H54 (cell line): ENCODE measurements at regions not wholly inside any gene's neighbourhood (a gene's known extent, or its start where the extent isn't known, plus 50 kb on each side); places are given as distances from the start of the nearest gene placed in this dataset.
"Not testable (repeated sequence)": the region's sequence is repeated elsewhere in the genome, so short reads cannot be mapped to it uniquely, and the experiment has no call there.

ENCODE experiments used
- DNase-seq: peaks from one replicate; pipeline ENCODE4 v3.0.0; 2011; ENCODE audit warnings: low spot score, mixed read lengths; ENCODE audit not compliant: insufficient read length
- FAIRE-seq: peaks from 3 replicates; lab custom pipeline; 2011; peaks lifted over from hg19 to GRCh38; lab: Jason Lieb, UNC
- POLR2A ChIP-seq: IDR thresholded peaks from 2 replicates; pipeline ENCODE4 v1.6.1; 2011; ENCODE audit warnings: low read depth, mild to moderate bottlenecking, low read length

- TF ChIP-seq POLR2A, result no peak
- no peak for DNase-seq
- no peak for FAIRE-seq
Observed at GRCh38 chr3:186464424-186465093, 79.6 kb downstream of the CRYGS start.

DNA sequence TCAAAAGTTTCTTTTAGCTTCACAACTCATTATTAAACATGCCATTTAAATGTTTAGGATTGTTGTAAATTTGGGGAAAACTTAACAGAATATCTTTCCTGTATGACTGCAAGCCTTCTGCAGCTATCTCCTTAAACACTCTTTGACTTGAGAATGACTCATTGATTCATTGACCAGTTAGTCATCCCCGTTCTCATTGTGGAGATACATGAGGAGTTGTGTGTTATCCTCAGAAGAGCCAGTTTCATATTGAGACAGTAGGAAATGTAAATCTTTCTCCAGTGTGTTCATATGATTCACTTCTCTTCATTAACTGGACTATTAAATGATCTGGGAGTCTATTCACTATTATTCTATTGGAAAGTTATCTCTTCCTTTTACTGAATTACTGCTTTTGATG, 83.0 kb downstream of the CRYGS start:
- FAIRE-seq (peak; percentile 93), DNase-seq (peak; percentile 80)
- TF ChIP-seq POLR2A, result no peak

DNA sequence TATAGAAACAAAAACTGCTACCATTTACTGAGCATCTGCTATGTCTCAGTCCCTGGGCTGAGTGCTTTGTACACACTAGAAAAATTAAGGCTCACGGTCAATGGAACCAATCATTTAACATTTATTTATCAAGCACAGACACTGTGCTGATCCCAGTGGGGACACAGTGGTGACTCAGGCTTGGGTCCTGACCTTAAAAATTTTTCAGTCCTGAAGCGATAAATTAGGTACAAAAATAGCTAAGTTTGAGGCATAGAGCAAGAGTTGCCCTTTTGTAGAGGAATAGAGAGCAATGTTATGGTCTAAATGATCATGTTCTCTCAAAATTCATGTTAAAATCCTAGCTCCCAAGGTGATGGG, 85.1 kb downstream of the CRYGS start:
- DNase-seq, result no peak
- no peak for TF ChIP-seq POLR2A
- no peak for FAIRE-seq

GRCh38 chr3:186458306-186459107, 85.7 kb downstream of the CRYGS start:
- FAIRE-seq (no peak), DNase-seq (no peak)
- TF ChIP-seq POLR2A, result no peak

- DNase-seq, result no peak
- no peak for TF ChIP-seq POLR2A
- FAIRE-seq, result no peak
Observed at GRCh38 chr3:186457236-186457635, 86.9 kb downstream of the CRYGS start.

- FAIRE-seq (no peak), DNase-seq (no peak)
- TF ChIP-seq POLR2A, result no peak
Observed at GRCh38 chr3:186456731-186457191, 87.4 kb downstream of the CRYGS start.

GRCh38 chr3:186454881-186455703, 89.1 kb downstream of the CRYGS start:
- no peak for TF ChIP-seq POLR2A
- no peak for DNase-seq
- no peak for FAIRE-seq

DNA sequence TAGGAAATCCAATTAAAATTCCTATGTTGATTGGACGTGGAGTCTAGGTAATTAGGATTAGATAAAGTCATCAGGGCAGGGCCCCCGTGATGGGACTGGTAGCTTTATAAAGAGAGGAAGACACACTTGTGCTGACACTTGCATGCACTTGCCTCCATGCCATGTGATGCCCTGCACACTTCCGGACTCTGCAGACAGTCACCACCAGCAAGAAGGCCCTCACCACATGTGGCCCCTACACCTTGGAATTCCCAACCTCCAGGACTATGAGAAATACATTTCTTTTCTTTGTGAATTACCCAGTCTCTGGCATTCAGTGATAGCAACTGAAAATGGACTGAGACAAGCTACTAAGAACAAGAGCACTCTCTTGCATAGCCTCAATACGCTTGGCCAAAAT, 90.6 kb downstream of the CRYGS start:
- FAIRE-seq (no peak), DNase-seq (no peak)
- TF ChIP-seq POLR2A, result no peak

- FAIRE-seq (peak; percentile 90), DNase-seq (peak; percentile 81)
- TF ChIP-seq POLR2A, result no peak
Observed at GRCh38 chr3:186452517-186452916, 90.5 kb upstream of the DGKG start.

- no peak for TF ChIP-seq POLR2A
- no peak for FAIRE-seq
- DNase-seq, result no peak
Observed at GRCh38 chr3:186451371-186451770, 89.3 kb upstream of the DGKG start.

- FAIRE-seq, result no peak
- no peak for TF ChIP-seq POLR2A
Observed at GRCh38 chr3:186444974-186445373, 82.9 kb upstream of the DGKG start.

DNA sequence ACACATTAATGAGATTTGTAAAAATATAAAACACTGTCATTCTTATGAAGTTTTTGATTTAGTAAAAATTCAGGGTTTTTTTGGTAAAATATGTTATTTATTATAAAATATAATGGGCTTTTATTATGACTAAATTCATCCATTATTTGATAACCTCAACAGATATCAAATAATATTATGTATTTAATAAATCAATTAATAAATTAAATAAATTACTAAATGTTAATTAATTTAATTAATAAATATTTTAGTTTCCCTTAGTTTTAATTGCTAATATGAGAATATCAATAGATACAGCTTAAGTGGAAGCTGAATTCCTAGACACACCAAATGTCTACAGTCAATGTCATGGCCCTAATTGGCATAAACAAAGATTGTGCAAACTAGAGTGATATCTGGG, 82.3 kb upstream of the DGKG start:
- FAIRE-seq (no peak), DNase-seq (no peak)
- TF ChIP-seq POLR2A, result no peak

More at GRCh38 chr3:186444974-186445373, 82.9 kb upstream of the DGKG start:
- DNase-seq, result no peak

- not testable (repeated sequence) for DNase-seq, FAIRE-seq
Observed at GRCh38 chr3:186442979-186443378, 80.9 kb upstream of the DGKG start.

GRCh38 chr3:186442162-186442561, 80.1 kb upstream of the DGKG start:
- FAIRE-seq, result no peak
- no peak for TF ChIP-seq POLR2A
- no peak for DNase-seq
